GOT3 (cell line): ENCODE measurements at regions not wholly inside any gene's neighbourhood (a gene's known extent, or its start where the extent isn't known, plus 50 kb on each side); places are given as distances from the start of the nearest gene placed in this dataset.
"Not testable (repeated sequence)": the region's sequence is repeated elsewhere in the genome, so short reads cannot be mapped to it uniquely, and the experiment has no call there.

ENCODE experiments used
- DNase-seq: peaks from one replicate; lab custom pipeline; 2025; ENCODE audit warnings: mixed read lengths; lab: John Stamatoyannopoulos, UW

- DNase-seq, result no peak
Measured at GRCh38 chr2:184444623-184445223, 153.6 kb upstream of the ZNF804A start.

GRCh38 chr2:184449760-184450159 lies 148.6 kb upstream of the ZNF804A start:
- no peak for DNase-seq

- DNase-seq, result no peak
Measured at GRCh38 chr2:184452907-184453306, 145.4 kb upstream of the ZNF804A start.

- no peak for DNase-seq
Measured at GRCh38 chr2:184455624-184456023, 142.7 kb upstream of the ZNF804A start.

- DNase-seq, result not testable (repeated sequence)
Measured at GRCh38 chr2:184456693-184457092, 141.6 kb upstream of the ZNF804A start.

- DNase-seq, result no peak
Measured at GRCh38 chr2:184463102-184463865, 135.0 kb upstream of the ZNF804A start.

- DNase-seq, result no peak
Measured at GRCh38 chr2:184463866-184464248, 134.5 kb upstream of the ZNF804A start.

GRCh38 chr2:184468826-184469225 lies 129.5 kb upstream of the ZNF804A start:
- DNase-seq, result no peak

- no peak for DNase-seq
Measured at GRCh38 chr2:184472481-184472880, 125.8 kb upstream of the ZNF804A start.

GRCh38 chr2:184481865-184482264 lies 116.5 kb upstream of the ZNF804A start:
- no peak for DNase-seq

- no peak for DNase-seq
Measured at GRCh38 chr2:184498936-184499335, 99.4 kb upstream of the ZNF804A start.

- DNase-seq, result no peak
Measured at GRCh38 chr2:184504252-184504651, 94.1 kb upstream of the ZNF804A start.

GRCh38 chr2:184507254-184507653 lies 91.1 kb upstream of the ZNF804A start:
- no peak for DNase-seq

GRCh38 chr2:184517402-184517801 lies 80.9 kb upstream of the ZNF804A start:
- no peak for DNase-seq

GRCh38 chr2:184520441-184520840 lies 77.9 kb upstream of the ZNF804A start:
- no peak for DNase-seq

- DNase-seq, result no peak
Measured at GRCh38 chr2:184523732-184524131, 74.6 kb upstream of the ZNF804A start.

GRCh38 chr2:184524551-184525382 lies 73.6 kb upstream of the ZNF804A start:
- no peak for DNase-seq

GRCh38 chr2:184527058-184527457 lies 71.3 kb upstream of the ZNF804A start:
- DNase-seq, result no peak

- DNase-seq, result no peak
Measured at GRCh38 chr2:184528119-184528518, 70.2 kb upstream of the ZNF804A start.

- DNase-seq, result no peak
Measured at GRCh38 chr2:184530239-184530638, 68.1 kb upstream of the ZNF804A start.

- no peak for DNase-seq
Measured at GRCh38 chr2:184530959-184531358, 67.4 kb upstream of the ZNF804A start.

GRCh38 chr2:184532551-184532950 lies 65.8 kb upstream of the ZNF804A start:
- DNase-seq, result no peak

- no peak for DNase-seq
Measured at GRCh38 chr2:184534986-184535385, 63.3 kb upstream of the ZNF804A start.
